Kidney epithelial cell (primary cell): ENCODE measurements at regions not wholly inside any gene's neighbourhood (a gene's known extent, or its start where the extent isn't known, plus 50 kb on each side); places are given as distances from the start of the nearest gene placed in this dataset.

ENCODE experiments used
- DNase-seq: peaks from one replicate; pipeline ENCODE4 v3.0.0-alpha.2; 2010; ENCODE audit warnings: low read depth
- H3K27me3 ChIP-seq: 2 replicates; pipeline ENCODE4 v1.6.0; 2011; ENCODE audit warnings: low read length; ENCODE audit not compliant: control insufficient read depth, insufficient read depth
- H3K36me3 ChIP-seq: 2 replicates; pipeline ENCODE4 v1.5.1; 2011; ENCODE audit warnings: low read length; ENCODE audit not compliant: control insufficient read depth, insufficient read depth
- H3K4me3 ChIP-seq: 2 replicates; pipeline ENCODE4 v1.5.1; 2011; ENCODE audit warnings: low read depth, mild to moderate bottlenecking, control low read depth, low read length
- CTCF ChIP-seq: IDR thresholded peaks from 2 replicates; pipeline ENCODE4 v1.5.1; 2011; ENCODE audit warnings: mild to moderate bottlenecking, moderate library complexity, low read length, control low read depth, inconsistent platforms; ENCODE audit not compliant: insufficient read depth, poor library complexity, severe bottlenecking

GRCh38 chr14:34063470-34064164, 112.7 kb upstream of the EGLN3 start:
- no peaks in the 10 kb centered on the region for H3K36me3 ChIP-seq
- no peak overlapping the region for H3K4me3 ChIP-seq
- no peaks in the 10 kb centered on the region for H3K27me3 ChIP-seq
- DNase-seq, result no peak
- no peak for TF ChIP-seq CTCF

GRCh38 chr14:34063042-34063441, 112.2 kb upstream of the EGLN3 start:
- H3K27me3 ChIP-seq, result no peaks in the 10 kb centered on the region
- no peak for TF ChIP-seq CTCF
- DNase-seq, result no peak
- no peak overlapping the region for H3K4me3 ChIP-seq
- no peaks in the 10 kb centered on the region for H3K36me3 ChIP-seq

GRCh38 chr14:34062353-34062973, 111.6 kb upstream of the EGLN3 start:
- Histone ChIP-seq H3K4me3 (no peak overlapping the region), H3K36me3 (no peaks in the 10 kb centered on the region), H3K27me3 (no peaks in the 10 kb centered on the region)
- no peak for TF ChIP-seq CTCF
- DNase-seq, result no peak

- TF ChIP-seq CTCF, result no peak
- no peak for DNase-seq
- Histone ChIP-seq H3K36me3 (no peaks in the 10 kb centered on the region), H3K27me3 (no peaks in the 10 kb centered on the region), H3K4me3 (peak overlapping the region; percentile 52)
Observed at GRCh38 chr14:34060651-34060999, 109.8 kb upstream of the EGLN3 start.

- peak overlapping the region; percentile 52 for H3K4me3 ChIP-seq
- H3K36me3 ChIP-seq, result no peaks in the 10 kb centered on the region
- no peaks in the 10 kb centered on the region for H3K27me3 ChIP-seq
- no peak for DNase-seq
- TF ChIP-seq CTCF, result no peak
Observed at GRCh38 chr14:34059925-34060650, 109.2 kb upstream of the EGLN3 start.
